ENCODE measurements at regions not wholly inside any gene's neighbourhood (a gene's known extent, or its start where the extent isn't known, plus 50 kb on each side); places are given as distances from the start of the nearest gene placed in this dataset.
A peak's percentile ranks its signal among the peaks of the same experiment; 100 is the strongest.

- no peak for DNase-seq (ENCODE audit: low read depth)
Measured at GRCh38 chr2:65536596-65536995, 104.2 kb upstream of the SPRED2 start.

GRCh38 chr2:65532937-65533336 is 100.5 kb upstream of the SPRED2 start:
- no peak for DNase-seq (ENCODE audit: low read depth)

GRCh38 chr2:65532326-65532725 is 99.9 kb upstream of the SPRED2 start:
- no peak for DNase-seq (ENCODE audit: low read depth)

GRCh38 chr2:65530547-65531320 is 98.3 kb upstream of the SPRED2 start:
- peak; percentile 5 for DNase-seq (ENCODE audit: low read depth)

- no peak for DNase-seq (ENCODE audit: low read depth)
Measured at GRCh38 chr2:65529419-65529818, 97.0 kb upstream of the SPRED2 start.

- DNase-seq (ENCODE audit: low read depth), result no peak
Measured at GRCh38 chr2:65528241-65528574, 95.8 kb upstream of the SPRED2 start.

GRCh38 chr2:65527451-65528240 is 95.2 kb upstream of the SPRED2 start:
- no peak for DNase-seq (ENCODE audit: low read depth)

- no peak for DNase-seq (ENCODE audit: low read depth)
Measured at GRCh38 chr2:65525616-65526231, 93.3 kb upstream of the SPRED2 start.

- DNase-seq (ENCODE audit: low read depth), result no peak
Measured at GRCh38 chr2:65522922-65523321, 90.5 kb upstream of the SPRED2 start.

GRCh38 chr2:65518751-65519150 is 86.4 kb upstream of the SPRED2 start:
- DNase-seq (ENCODE audit: low read depth), result no peak

GRCh38 chr2:65514555-65515195 is 82.3 kb upstream of the SPRED2 start:
- peak; percentile 9 for DNase-seq (ENCODE audit: low read depth)

GRCh38 chr2:65512783-65513182 is 80.4 kb upstream of the SPRED2 start:
- DNase-seq (ENCODE audit: low read depth), result no peak

- DNase-seq (ENCODE audit: low read depth), result no peak
Measured at GRCh38 chr2:65511306-65511705, 78.9 kb upstream of the SPRED2 start.

- no peak for DNase-seq (ENCODE audit: low read depth)
Measured at GRCh38 chr2:65508225-65508624, 75.8 kb upstream of the SPRED2 start.

GRCh38 chr2:65507102-65508069 is 75.0 kb upstream of the SPRED2 start:
- DNase-seq (ENCODE audit: low read depth), result no peak

GRCh38 chr2:65504814-65505697 is 72.7 kb upstream of the SPRED2 start:
- no peak for DNase-seq (ENCODE audit: low read depth)

- no peak for DNase-seq (ENCODE audit: low read depth)
Measured at GRCh38 chr2:65504201-65504600, 71.8 kb upstream of the SPRED2 start.

GRCh38 chr2:65503746-65504145 is 71.3 kb upstream of the SPRED2 start:
- DNase-seq (ENCODE audit: low read depth), result no peak

- DNase-seq (ENCODE audit: low read depth), result no peak
Measured at GRCh38 chr2:65501836-65502235, 69.4 kb upstream of the SPRED2 start.

GRCh38 chr2:65501074-65501473 is 68.7 kb upstream of the SPRED2 start:
- DNase-seq (ENCODE audit: low read depth), result no peak

All from HS-27A (cell line).